ENCODE measurements at regions not wholly inside any gene's neighbourhood (a gene's known extent, or its start where the extent isn't known, plus 50 kb on each side); places are given as distances from the start of the nearest gene placed in this dataset.

GRCh38 chr10:110372656-110373055 is 67.9 kb upstream of the SMNDC1 start:
- 64 to 90% methylated on average over 1 of the region's 1 CpG for WGBS, 2 donors
- no peak overlapping the region for H3K4me3 ChIP-seq
- no peaks in the 10 kb centered on the region for H3K36me3 ChIP-seq (ENCODE audit: control insufficient read depth in 4 of 4, insufficient read depth in 4 of 4, low read length in 4 of 4)
- no peak for TF ChIP-seq CTCF (IDR thresholded peaks at IDR 0.05; ENCODE audit: control extremely low read depth, extremely low read depth)
- peaks cover 0 to 10% (median 7%) of the 10 kb centered on the region in 5 donors for H3K4me1 ChIP-seq (ENCODE audit: control insufficient read depth in 5 of 5, insufficient read depth in 5 of 5, low read length in 5 of 5)
- H3K9me3 ChIP-seq (ENCODE audit: control insufficient read depth in 4 of 4, insufficient read depth in 3 of 4, low read length in 3 of 4), result no peaks in the 10 kb centered on the region
- H3K27me3 ChIP-seq (ENCODE audit: control insufficient read depth in 3 of 3, insufficient read depth in 3 of 3, low read length in 2 of 3), result peaks cover 0 to 3% (median 0%) of the 10 kb centered on the region in 3 donors
- no peak for ATAC-seq (ENCODE audit: insufficient read depth, low FRiP score)
- no peak overlapping the region for H3K9ac ChIP-seq (ENCODE audit: insufficient read depth in 1 of 2, low read length in 2 of 2)
- H3K27ac ChIP-seq (ENCODE audit: low read depth in 1 of 2, low read length in 1 of 2), result no peak overlapping the region
- no peak for DNase-seq

DNA sequence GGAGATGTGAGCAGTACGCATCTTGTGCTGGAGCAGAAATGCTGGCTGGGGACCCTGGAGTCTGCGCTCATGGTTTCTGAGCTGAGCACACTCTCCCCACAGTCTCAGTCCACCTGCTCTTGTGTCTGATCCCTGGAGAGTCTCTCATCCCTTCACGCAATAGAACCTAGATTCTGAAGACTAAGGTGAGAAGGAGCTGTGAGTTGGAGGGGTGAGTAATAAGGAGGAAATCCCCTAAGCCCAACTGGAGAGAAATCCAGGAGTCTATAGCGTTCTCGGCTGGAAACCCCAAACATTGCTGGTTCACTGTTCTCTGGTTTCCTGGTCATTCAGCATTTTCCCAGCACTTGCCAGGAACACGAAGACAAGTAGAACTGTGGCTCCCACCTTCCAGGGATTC is 68.3 kb upstream of the SMNDC1 start:
- H3K4me3 ChIP-seq, result no peak overlapping the region
- no peak overlapping the region for H3K9ac ChIP-seq (ENCODE audit: insufficient read depth in 1 of 2, low read length in 2 of 2)
- no peak for ATAC-seq (ENCODE audit: insufficient read depth, low FRiP score)
- H3K27ac ChIP-seq (ENCODE audit: low read depth in 1 of 2, low read length in 1 of 2), result no peak overlapping the region
- WGBS, 2 donors, result 87 to 97% methylated on average over 6 of the region's 6 CpGs
- no peak for TF ChIP-seq CTCF (IDR thresholded peaks at IDR 0.05; ENCODE audit: control extremely low read depth, extremely low read depth)
- no peaks in the 10 kb centered on the region for H3K36me3 ChIP-seq (ENCODE audit: control insufficient read depth in 4 of 4, insufficient read depth in 4 of 4, low read length in 4 of 4)
- peaks cover 0 to 10% (median 7%) of the 10 kb centered on the region in 5 donors for H3K4me1 ChIP-seq (ENCODE audit: control insufficient read depth in 5 of 5, insufficient read depth in 5 of 5, low read length in 5 of 5)
- H3K27me3 ChIP-seq (ENCODE audit: control insufficient read depth in 3 of 3, insufficient read depth in 3 of 3, low read length in 2 of 3), result peaks cover 0 to 3% (median 0%) of the 10 kb centered on the region in 3 donors
- H3K9me3 ChIP-seq (ENCODE audit: control insufficient read depth in 4 of 4, insufficient read depth in 3 of 4, low read length in 3 of 4), result no peaks in the 10 kb centered on the region
- DNase-seq, result no peak

GRCh38 chr10:110373857-110374654 is 69.3 kb upstream of the SMNDC1 start:
- Histone ChIP-seq H3K27me3 (ENCODE audit: control insufficient read depth in 3 of 3, insufficient read depth in 3 of 3, low read length in 2 of 3) (peaks cover 0 to 3% (median 0%) of the 10 kb centered on the region in 3 donors), H3K4me1 (ENCODE audit: control insufficient read depth in 5 of 5, insufficient read depth in 5 of 5, low read length in 5 of 5) (peaks cover 0 to 10% (median 7%) of the 10 kb centered on the region in 5 donors), H3K9ac (ENCODE audit: insufficient read depth in 1 of 2, low read length in 2 of 2) (no peak overlapping the region), H3K36me3 (ENCODE audit: control insufficient read depth in 4 of 4, insufficient read depth in 4 of 4, low read length in 4 of 4) (no peaks in the 10 kb centered on the region), H3K27ac (ENCODE audit: low read depth in 1 of 2, low read length in 1 of 2) (no peak overlapping the region), H3K4me3 (no peak overlapping the region), H3K9me3 (ENCODE audit: control insufficient read depth in 4 of 4, insufficient read depth in 3 of 4, low read length in 3 of 4) (no peaks in the 10 kb centered on the region)
- TF ChIP-seq CTCF (IDR thresholded peaks at IDR 0.05; ENCODE audit: control extremely low read depth, extremely low read depth), result no peak
- DNase-seq, result no peak
- WGBS, 2 donors, result 94 to 98% methylated on average over 8 of the region's 8 CpGs
- no peak for ATAC-seq (ENCODE audit: insufficient read depth, low FRiP score)
